Gastroesophageal sphincter (tissue), 4 donors: ENCODE measurements at regions not wholly inside any gene's neighbourhood (a gene's known extent, or its start where the extent isn't known, plus 50 kb on each side); places are given as distances from the start of the nearest gene placed in this dataset.

Experiments
- ATAC-seq: fragments of 150-250 bp; one replicate; pipeline ENCODE4 v1.9.1; 2016; ENCODE audit warnings: mild to moderate bottlenecking, moderate library complexity
- H3K27ac ChIP-seq, 4 donors: fragments of 200-600 bp; sonication (generic) in 3 of 4; 1 replicate in 3 of 4; 2 replicates in 1 of 4; pipeline ENCODE4 v1.5.1; 2016 to 2019
- H3K27me3 ChIP-seq: fragments of 200-600 bp; sonication (generic); one replicate; pipeline ENCODE4 v1.5.1; 2019
- H3K36me3 ChIP-seq, 2 donors: fragments of 200-600 bp; sonication (generic); one replicate each; pipeline ENCODE4 v1.5.1; 2019; ENCODE audit warnings: control low read depth in 1 of 2
- H3K4me1 ChIP-seq, 3 donors: fragments of 200-600 bp; sonication (generic); 1 replicate in 2 of 3; 2 replicates in 1 of 3; pipeline ENCODE4 v1.5.1; 2016 to 2019; ENCODE audit warnings: control low read depth in 2 of 3
- H3K4me3 ChIP-seq, 2 donors: fragments of 200-600 bp; sonication (generic); one replicate each; pipeline ENCODE4 v1.5.1; 2019; ENCODE audit warnings: mild to moderate bottlenecking in 1 of 2, moderate library complexity in 1 of 2
- H3K9me3 ChIP-seq, 3 donors: fragments of 200-600 bp; sonication (generic); one replicate each; pipeline ENCODE4 v1.5.1; 2017 to 2019; ENCODE audit warnings: control low read depth in 2 of 3
- EP300 ChIP-seq: sonication (generic); formaldehyde crosslinking; IDR thresholded peaks from one replicate; pipeline ENCODE4 v1.6.1; 2017; ENCODE audit warnings: antibody characterized with exemption, mild to moderate bottlenecking
- POLR2A ChIP-seq, 2 donors: fragments of 450-650 bp; IDR thresholded peaks; one replicate each; pipeline ENCODE4 v1.6.1; 2017; ENCODE audit warnings: antibody characterized with exemption in 2 of 2, mild to moderate bottlenecking in 2 of 2, moderate library complexity in 1 of 2
- POLR2AphosphoS5 ChIP-seq: sonication (generic); formaldehyde crosslinking; IDR thresholded peaks from one replicate; pipeline ENCODE4 v1.6.1; 2017; ENCODE audit warnings: antibody characterized with exemption
- WGBS, 2 donors: methylation state at CpG; one replicate each; pipeline ENCODE4 v1.1.5; 2018; ENCODE audit warnings: low coverage in 1 of 2; 5-methylcytosine and 5-hydroxymethylcytosine counted together
- TF ChIP-seq, protein P1 (sequence below), 4 experiments: fragments of 200-600 bp in 2 of 4; fragments of 450-650 bp in 2 of 4; sonication (generic) in 1 of 4; IDR thresholded peaks; one replicate each; pipeline ENCODE4 v1.5.1; 2017 to 2019; ENCODE audit warnings: antibody characterized with exemption in 4 of 4, mild to moderate bottlenecking in 2 of 4, moderate library complexity in 2 of 4

DNA sequence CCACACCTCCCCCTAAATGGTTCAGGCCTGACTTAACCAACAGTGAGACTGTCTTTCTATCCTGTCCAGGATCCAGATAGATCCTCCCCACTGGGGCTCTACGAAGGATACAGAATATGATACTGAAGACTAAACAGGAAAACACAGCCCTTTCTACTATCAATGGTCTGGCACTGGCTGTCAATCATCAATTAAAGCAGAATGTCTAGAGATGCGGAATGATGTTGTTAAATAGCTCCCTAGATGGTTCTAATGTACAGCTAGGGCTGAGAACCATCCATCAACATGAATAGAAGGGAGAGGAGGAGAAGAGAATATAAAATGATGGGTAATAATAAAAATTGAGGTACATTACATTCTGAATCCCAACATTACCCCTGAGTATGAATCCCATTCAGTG, 314.3 kb upstream of the CELF2 start:
- H3K27ac ChIP-seq, result no peak overlapping the region
- ATAC-seq, result no peak
- H3K27me3 ChIP-seq, result no peaks in the 10 kb centered on the region
- H3K9me3 ChIP-seq, result no peaks in the 10 kb centered on the region
- 100% methylated on average over 1 to 2 of the region's 2 CpGs for WGBS, 2 donors
- no peaks in the 10 kb centered on the region for H3K4me1 ChIP-seq
- TF ChIP-seq, protein P1, sequence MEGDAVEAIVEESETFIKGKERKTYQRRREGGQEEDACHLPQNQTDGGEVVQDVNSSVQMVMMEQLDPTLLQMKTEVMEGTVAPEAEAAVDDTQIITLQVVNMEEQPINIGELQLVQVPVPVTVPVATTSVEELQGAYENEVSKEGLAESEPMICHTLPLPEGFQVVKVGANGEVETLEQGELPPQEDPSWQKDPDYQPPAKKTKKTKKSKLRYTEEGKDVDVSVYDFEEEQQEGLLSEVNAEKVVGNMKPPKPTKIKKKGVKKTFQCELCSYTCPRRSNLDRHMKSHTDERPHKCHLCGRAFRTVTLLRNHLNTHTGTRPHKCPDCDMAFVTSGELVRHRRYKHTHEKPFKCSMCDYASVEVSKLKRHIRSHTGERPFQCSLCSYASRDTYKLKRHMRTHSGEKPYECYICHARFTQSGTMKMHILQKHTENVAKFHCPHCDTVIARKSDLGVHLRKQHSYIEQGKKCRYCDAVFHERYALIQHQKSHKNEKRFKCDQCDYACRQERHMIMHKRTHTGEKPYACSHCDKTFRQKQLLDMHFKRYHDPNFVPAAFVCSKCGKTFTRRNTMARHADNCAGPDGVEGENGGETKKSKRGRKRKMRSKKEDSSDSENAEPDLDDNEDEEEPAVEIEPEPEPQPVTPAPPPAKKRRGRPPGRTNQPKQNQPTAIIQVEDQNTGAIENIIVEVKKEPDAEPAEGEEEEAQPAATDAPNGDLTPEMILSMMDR (IDR thresholded peaks at IDR 0.05), result no peak
- TF ChIP-seq POLR2AphosphoS5 (no peak), EP300 (no peak), POLR2A (IDR thresholded peaks at IDR 0.05) (no peak)
- H3K36me3 ChIP-seq, result no peaks in the 10 kb centered on the region
- H3K4me3 ChIP-seq, result no peak overlapping the region

GRCh38 chr10:10712155-10712704, 305.4 kb upstream of the CELF2 start:
- WGBS, 2 donors, result 88 to 92% methylated on average over 7 of the region's 7 CpGs
- no peaks in the 10 kb centered on the region for H3K36me3 ChIP-seq
- no peak overlapping the region for H3K4me3 ChIP-seq
- no peaks in the 10 kb centered on the region for H3K4me1 ChIP-seq
- no peak for ATAC-seq
- no peak overlapping the region for H3K27ac ChIP-seq
- TF ChIP-seq, protein P1 (IDR thresholded peaks at IDR 0.05), result no peak
- TF ChIP-seq POLR2A (IDR thresholded peaks at IDR 0.05), result no peak
- TF ChIP-seq EP300, result no peak
- TF ChIP-seq POLR2AphosphoS5, result no peak
- no peaks in the 10 kb centered on the region for H3K9me3 ChIP-seq
- H3K27me3 ChIP-seq, result no peaks in the 10 kb centered on the region

GRCh38 chr10:10714327-10714726, 303.3 kb upstream of the CELF2 start:
- TF ChIP-seq POLR2AphosphoS5 (no peak), EP300 (no peak), POLR2A (IDR thresholded peaks at IDR 0.05) (no peak)
- Histone ChIP-seq H3K27me3 (no peaks in the 10 kb centered on the region), H3K4me3 (no peak overlapping the region), H3K4me1 (no peaks in the 10 kb centered on the region), H3K27ac (no peak overlapping the region), H3K36me3 (no peaks in the 10 kb centered on the region), H3K9me3 (no peaks in the 10 kb centered on the region)
- 78 to 92% methylated on average over 1 to 2 of the region's 2 CpGs for WGBS, 2 donors
- no peak for ATAC-seq

GRCh38 chr10:10716972-10717371, 300.7 kb upstream of the CELF2 start:
- Histone ChIP-seq H3K27ac (no peak overlapping the region), H3K4me3 (no peak overlapping the region), H3K4me1 (no peaks in the 10 kb centered on the region), H3K27me3 (no peaks in the 10 kb centered on the region), H3K36me3 (no peaks in the 10 kb centered on the region), H3K9me3 (no peaks in the 10 kb centered on the region)
- TF ChIP-seq, protein P1 (IDR thresholded peaks at IDR 0.05), result no peak
- TF ChIP-seq EP300, result no peak
- no peak for ATAC-seq
- 92 to 97% methylated on average over 4 of the region's 4 CpGs for WGBS, 2 donors

- Histone ChIP-seq H3K27me3 (no peaks in the 10 kb centered on the region), H3K4me1 (no peaks in the 10 kb centered on the region), H3K27ac (no peak overlapping the region), H3K9me3 (no peaks in the 10 kb centered on the region), H3K36me3 (no peaks in the 10 kb centered on the region), H3K4me3 (no peak overlapping the region)
- TF ChIP-seq POLR2AphosphoS5 (no peak), EP300 (no peak), POLR2A (IDR thresholded peaks at IDR 0.05) (no peak)
- TF ChIP-seq, protein P1 (IDR thresholded peaks at IDR 0.05), result no peak
- ATAC-seq, result no peak
These were observed 295.2 kb upstream of the CELF2 start for GRCh38 chr10:10722422-10722821.
